Mammary epithelial cell (primary cell): ENCODE measurements at regions not wholly inside any gene's neighbourhood (a gene's known extent, or its start where the extent isn't known, plus 50 kb on each side); places are given as distances from the start of the nearest gene placed in this dataset.

Source experiments
- EZH2 ChIP-seq: IDR thresholded peaks from 2 replicates; pipeline ENCODE4 v1.6.1; 2012; ENCODE audit warnings: low read length, inconsistent platforms, borderline replicate concordance
- TF ChIP-seq, protein P1 (sequence below), 2 donors: IDR thresholded peaks in 1 of 2; conservative IDR thresholded peaks in 1 of 2; 2 replicates each; pipeline ENCODE4 v1.5.1; 2011 to 2012; ENCODE audit warnings: inconsistent platforms in 2 of 2, low read length in 2 of 2, mild to moderate bottlenecking in 2 of 2, control low read depth in 1 of 2, low read depth in 1 of 2; ENCODE audit not compliant: insufficient read depth in 1 of 2; ENCODE audit errors: extremely low read depth in 1 of 2

DNA sequence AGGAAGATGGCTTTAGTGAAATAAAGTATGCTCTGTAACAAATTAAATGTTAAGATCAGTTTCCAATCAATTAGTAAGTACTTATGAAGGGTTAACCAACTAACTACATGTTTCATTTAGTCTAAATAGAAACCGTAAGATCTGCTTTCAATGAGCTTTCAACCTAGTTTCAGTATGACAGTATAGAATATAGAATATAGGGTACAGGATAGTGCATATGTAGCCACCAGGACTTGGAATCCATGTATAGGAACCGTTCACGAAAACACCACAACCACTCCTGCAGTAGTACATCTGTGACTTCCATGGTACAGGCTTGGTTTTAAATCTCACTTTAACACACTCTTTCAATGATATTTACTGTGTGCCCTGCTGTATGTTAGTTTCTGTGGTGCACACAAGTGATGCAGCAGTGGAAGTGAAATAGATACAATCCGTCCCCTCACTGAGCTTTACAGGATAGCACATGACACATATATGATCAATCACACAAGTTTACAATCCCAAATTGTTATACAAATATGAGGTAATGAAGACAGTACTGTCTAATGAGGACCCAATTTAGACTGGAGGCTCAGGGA, 479.7 kb upstream of the MARCKS start:
- TF ChIP-seq, protein P1, sequence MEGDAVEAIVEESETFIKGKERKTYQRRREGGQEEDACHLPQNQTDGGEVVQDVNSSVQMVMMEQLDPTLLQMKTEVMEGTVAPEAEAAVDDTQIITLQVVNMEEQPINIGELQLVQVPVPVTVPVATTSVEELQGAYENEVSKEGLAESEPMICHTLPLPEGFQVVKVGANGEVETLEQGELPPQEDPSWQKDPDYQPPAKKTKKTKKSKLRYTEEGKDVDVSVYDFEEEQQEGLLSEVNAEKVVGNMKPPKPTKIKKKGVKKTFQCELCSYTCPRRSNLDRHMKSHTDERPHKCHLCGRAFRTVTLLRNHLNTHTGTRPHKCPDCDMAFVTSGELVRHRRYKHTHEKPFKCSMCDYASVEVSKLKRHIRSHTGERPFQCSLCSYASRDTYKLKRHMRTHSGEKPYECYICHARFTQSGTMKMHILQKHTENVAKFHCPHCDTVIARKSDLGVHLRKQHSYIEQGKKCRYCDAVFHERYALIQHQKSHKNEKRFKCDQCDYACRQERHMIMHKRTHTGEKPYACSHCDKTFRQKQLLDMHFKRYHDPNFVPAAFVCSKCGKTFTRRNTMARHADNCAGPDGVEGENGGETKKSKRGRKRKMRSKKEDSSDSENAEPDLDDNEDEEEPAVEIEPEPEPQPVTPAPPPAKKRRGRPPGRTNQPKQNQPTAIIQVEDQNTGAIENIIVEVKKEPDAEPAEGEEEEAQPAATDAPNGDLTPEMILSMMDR (conservative IDR thresholded peaks at IDR 0.05 in 1 of 2, IDR thresholded peaks at IDR 0.05 in 1 of 2; ENCODE audit: extremely low read depth in 1 of 2, insufficient read depth in 1 of 2, low read depth in 1 of 2, low read length in 2 of 2), result no peak
- no peak for TF ChIP-seq EZH2
